Psoas muscle (tissue), 7 donors: ENCODE measurements at regions not wholly inside any gene's neighbourhood (a gene's known extent, or its start where the extent isn't known, plus 50 kb on each side); places are given as distances from the start of the nearest gene placed in this dataset.

Source experiments
- ATAC-seq, 4 donors: fragments of 200-7000 bp; cut with Tn5 transposase; one replicate each; pipeline ENCODE4 v1.9.1; 2020; ENCODE audit warnings: moderate library complexity in 3 of 4, mild to moderate bottlenecking in 2 of 4
- DNase-seq, 2 donors: peaks; one replicate each; pipeline ENCODE4 v3.0.0-alpha.2; 2020
- H3K27ac ChIP-seq: fragments of 200-600 bp; one replicate; pipeline ENCODE4 v1.8.0; 2022
- H3K27me3 ChIP-seq, 3 donors: fragments of 200-600 bp in 1 of 3; one replicate each; pipeline versions ENCODE4 v1.6.1 to v1.8.0; 2013 to 2022; ENCODE audit warnings: low read length in 2 of 3, mild to moderate bottlenecking in 2 of 3, moderate library complexity in 1 of 3; ENCODE audit not compliant: insufficient read depth in 3 of 3
- H3K36me3 ChIP-seq, 2 donors: fragments of 200-600 bp in 1 of 2; one replicate each; pipeline versions ENCODE4 v1.6.1 to v1.8.0; 2013 to 2022; ENCODE audit warnings: low read depth in 1 of 2, mild to moderate bottlenecking in 1 of 2, moderate library complexity in 1 of 2; ENCODE audit not compliant: insufficient read depth in 1 of 2
- H3K4me1 ChIP-seq: fragments of 200-600 bp; one replicate; pipeline ENCODE4 v1.8.0; 2022
- H3K4me3 ChIP-seq: fragments of 200-600 bp; one replicate; pipeline ENCODE4 v1.8.0; 2022; ENCODE audit warnings: mild to moderate bottlenecking
- H3K9me3 ChIP-seq: fragments of 200-600 bp; one replicate; pipeline ENCODE4 v1.8.0; 2022
- WGBS, 3 donors: extraction: QIAGEN DNeasy Blood & Tissue Kit; methylation state at CpG; one replicate each; pipeline versions ENCODE4 v1.1.6 to v1.1.7; 2013; 5-methylcytosine and 5-hydroxymethylcytosine counted together
- intact Hi-C, 2 donors: fragments of 100-400 bp; cut with DNase I; formaldehyde crosslinking; loops; one replicate each; pipeline versions ENCODE4 v1.11.0 to v1.14.2; 2022
- TF ChIP-seq, protein P1 (sequence below): fragments of 200-600 bp; IDR thresholded peaks from one replicate; pipeline ENCODE4 v1.8.0; 2022; ENCODE audit warnings: antibody characterized with exemption
- donor health status: healthy with polysubstance abuse.
- donor health status: DM: no; HTN: no; CAD: no; lungs with moderate emphysema.
- donor health status: Bipolar disorder and iron deficiency.
- donor health status: healthy.
- donor health status: DM: yes; HTN: yes; CAD: no.
- donor health status: DM: no; HTN: no; CAD: no.
- donor health status: DM: yes; HTN: yes; CAD: no.

DNA sequence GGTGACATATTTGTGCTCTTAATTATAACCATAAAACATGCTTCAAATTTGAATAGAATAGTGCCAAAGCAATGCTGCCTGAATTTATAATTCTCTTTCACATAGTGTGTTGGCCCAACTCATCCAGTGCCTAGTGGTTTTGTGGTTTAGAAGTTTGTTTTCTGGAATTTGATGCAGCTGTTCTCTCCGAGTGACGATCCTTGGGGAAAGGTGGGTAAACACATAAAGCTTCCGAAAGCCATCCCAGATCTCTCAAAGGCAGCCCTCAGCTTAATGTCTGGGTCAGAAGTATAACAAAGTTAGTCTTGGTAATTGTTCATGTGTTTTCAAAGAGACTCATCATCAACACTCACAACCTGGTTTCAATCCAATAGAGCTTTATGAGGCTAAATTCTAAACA lies 235.6 kb upstream of the CDH2 start:
- TF ChIP-seq, protein P1, sequence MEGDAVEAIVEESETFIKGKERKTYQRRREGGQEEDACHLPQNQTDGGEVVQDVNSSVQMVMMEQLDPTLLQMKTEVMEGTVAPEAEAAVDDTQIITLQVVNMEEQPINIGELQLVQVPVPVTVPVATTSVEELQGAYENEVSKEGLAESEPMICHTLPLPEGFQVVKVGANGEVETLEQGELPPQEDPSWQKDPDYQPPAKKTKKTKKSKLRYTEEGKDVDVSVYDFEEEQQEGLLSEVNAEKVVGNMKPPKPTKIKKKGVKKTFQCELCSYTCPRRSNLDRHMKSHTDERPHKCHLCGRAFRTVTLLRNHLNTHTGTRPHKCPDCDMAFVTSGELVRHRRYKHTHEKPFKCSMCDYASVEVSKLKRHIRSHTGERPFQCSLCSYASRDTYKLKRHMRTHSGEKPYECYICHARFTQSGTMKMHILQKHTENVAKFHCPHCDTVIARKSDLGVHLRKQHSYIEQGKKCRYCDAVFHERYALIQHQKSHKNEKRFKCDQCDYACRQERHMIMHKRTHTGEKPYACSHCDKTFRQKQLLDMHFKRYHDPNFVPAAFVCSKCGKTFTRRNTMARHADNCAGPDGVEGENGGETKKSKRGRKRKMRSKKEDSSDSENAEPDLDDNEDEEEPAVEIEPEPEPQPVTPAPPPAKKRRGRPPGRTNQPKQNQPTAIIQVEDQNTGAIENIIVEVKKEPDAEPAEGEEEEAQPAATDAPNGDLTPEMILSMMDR, result no peak
- intact Hi-C loops, result no loop called here
- ATAC-seq (no peak), DNase-seq (no peak)
- WGBS, 3 donors, result 39 to 60% (median 59%) methylated on average over 3 of the region's 3 CpGs
- no peaks in the 10 kb centered on the region for H3K27me3 ChIP-seq
- H3K27ac ChIP-seq, result no peak overlapping the region
- no peaks in the 10 kb centered on the region for H3K9me3 ChIP-seq
- H3K4me1 ChIP-seq, result no peaks in the 10 kb centered on the region
- no peak overlapping the region for H3K4me3 ChIP-seq
- no peaks in the 10 kb centered on the region for H3K36me3 ChIP-seq

- Histone ChIP-seq H3K36me3 (no peaks in the 10 kb centered on the region), H3K27me3 (no peaks in the 10 kb centered on the region), H3K27ac (no peak overlapping the region), H3K4me1 (no peaks in the 10 kb centered on the region), H3K9me3 (no peaks in the 10 kb centered on the region), H3K4me3 (no peak overlapping the region)
- intact Hi-C loops, result no loop called here
- ATAC-seq, result peak in 1 of 4 donors; percentile 68
- 20 to 30% (median 24%) methylated on average over 2 of the region's 2 CpGs for WGBS, 3 donors
- DNase-seq, result no peak
- TF ChIP-seq, protein P1, result no peak
These were observed 234.9 kb upstream of the CDH2 start for GRCh38 chr18:28411806-28412205.

DNA sequence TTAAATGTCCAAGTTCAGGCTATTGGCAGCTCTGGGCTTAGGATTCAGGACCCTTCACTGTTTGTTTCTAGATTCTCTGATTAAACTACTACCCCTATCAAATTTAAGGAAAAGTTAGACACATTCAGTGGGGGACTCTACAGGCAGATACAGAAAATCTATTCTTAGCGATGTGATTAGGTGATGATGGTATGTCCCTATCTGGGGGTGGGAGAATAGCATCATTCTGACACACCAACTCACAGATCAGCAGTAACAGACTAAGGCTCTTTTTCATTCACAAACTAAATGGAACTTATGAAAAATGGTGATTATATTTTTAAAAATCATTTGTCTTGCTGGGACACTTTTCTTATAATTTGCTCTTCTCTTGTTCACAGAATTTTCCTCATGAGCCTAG lies 232.9 kb upstream of the CDH2 start:
- no peaks in the 10 kb centered on the region for H3K9me3 ChIP-seq
- H3K4me3 ChIP-seq, result no peak overlapping the region
- H3K4me1 ChIP-seq, result no peaks in the 10 kb centered on the region
- DNase-seq, result no peak
- H3K27me3 ChIP-seq, result no peaks in the 10 kb centered on the region
- no peak for ATAC-seq
- intact Hi-C loops, result no loop called here
- no peak overlapping the region for H3K27ac ChIP-seq
- no peaks in the 10 kb centered on the region for H3K36me3 ChIP-seq
- 79 to 94% (median 90%) methylated on average over 1 of the region's 1 CpG for WGBS, 3 donors
- TF ChIP-seq, protein P1, result no peak

- 61 to 79% (median 64%) methylated on average over 2 of the region's 2 CpGs for WGBS, 3 donors
- TF ChIP-seq, protein P1, result no peak
- H3K36me3 ChIP-seq, result no peaks in the 10 kb centered on the region
- no peaks in the 10 kb centered on the region for H3K27me3 ChIP-seq
- DNase-seq (no peak), ATAC-seq (no peak)
- no peaks in the 10 kb centered on the region for H3K4me1 ChIP-seq
- H3K4me3 ChIP-seq, result no peak overlapping the region
- H3K9me3 ChIP-seq, result no peaks in the 10 kb centered on the region
- H3K27ac ChIP-seq, result no peak overlapping the region
- intact Hi-C loops, result no loop called here
These were observed 231.6 kb upstream of the CDH2 start for GRCh38 chr18:28408528-28408927.

DNA sequence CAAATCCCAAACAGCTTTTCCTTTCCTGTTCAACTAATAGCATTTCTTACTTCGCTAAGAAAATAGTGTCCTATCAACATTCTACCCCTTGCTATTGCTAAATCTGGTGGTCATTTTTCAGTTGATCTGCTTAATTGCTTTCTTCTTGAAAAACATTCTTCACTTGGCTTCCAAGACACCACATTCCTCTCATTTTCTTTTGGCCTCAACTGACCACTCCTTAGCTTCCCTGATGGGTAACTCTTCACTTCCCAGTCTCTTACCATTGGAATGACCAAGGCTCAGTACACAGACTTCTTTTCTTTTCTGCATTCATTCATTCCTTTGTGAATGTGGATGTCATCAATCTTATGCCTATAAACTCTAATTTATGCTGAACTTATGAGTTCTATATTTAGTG lies 230.8 kb upstream of the CDH2 start:
- TF ChIP-seq, protein P1, result no peak
- Histone ChIP-seq H3K9me3 (no peaks in the 10 kb centered on the region), H3K4me3 (no peak overlapping the region), H3K27me3 (no peaks in the 10 kb centered on the region), H3K4me1 (no peaks in the 10 kb centered on the region), H3K27ac (no peak overlapping the region), H3K36me3 (no peaks in the 10 kb centered on the region)
- intact Hi-C loops, result no loop called here
- ATAC-seq (no peak), DNase-seq (no peak)
- 50 to 79% (median 75%) methylated on average over 1 of the region's 1 CpG for WGBS, 3 donors
